PC-3 (cell line): ENCODE measurements at regions not wholly inside any gene's neighbourhood (a gene's known extent, or its start where the extent isn't known, plus 50 kb on each side); places are given as distances from the start of the nearest gene placed in this dataset.

Experiments
- EZH2 ChIP-seq: fragments of 300-600 bp; sonication (generic); IDR thresholded peaks from one replicate; pipeline ENCODE4 v1.6.1; 2017; ENCODE audit warnings: antibody characterized with exemption, mild to moderate bottlenecking, low read length; ENCODE audit not compliant: unreplicated experiment
- TF ChIP-seq, protein P1 (sequence below): fragments of 300-600 bp; sonication (generic); conservative IDR thresholded peaks from 2 replicates; pipeline ENCODE4 v1.5.1; 2017; ENCODE audit warnings: antibody characterized with exemption, low read depth, mild to moderate bottlenecking, low read length

GRCh38 chr1:115404911-115405310, 66.9 kb upstream of the NGF start:
- TF ChIP-seq, protein P1, sequence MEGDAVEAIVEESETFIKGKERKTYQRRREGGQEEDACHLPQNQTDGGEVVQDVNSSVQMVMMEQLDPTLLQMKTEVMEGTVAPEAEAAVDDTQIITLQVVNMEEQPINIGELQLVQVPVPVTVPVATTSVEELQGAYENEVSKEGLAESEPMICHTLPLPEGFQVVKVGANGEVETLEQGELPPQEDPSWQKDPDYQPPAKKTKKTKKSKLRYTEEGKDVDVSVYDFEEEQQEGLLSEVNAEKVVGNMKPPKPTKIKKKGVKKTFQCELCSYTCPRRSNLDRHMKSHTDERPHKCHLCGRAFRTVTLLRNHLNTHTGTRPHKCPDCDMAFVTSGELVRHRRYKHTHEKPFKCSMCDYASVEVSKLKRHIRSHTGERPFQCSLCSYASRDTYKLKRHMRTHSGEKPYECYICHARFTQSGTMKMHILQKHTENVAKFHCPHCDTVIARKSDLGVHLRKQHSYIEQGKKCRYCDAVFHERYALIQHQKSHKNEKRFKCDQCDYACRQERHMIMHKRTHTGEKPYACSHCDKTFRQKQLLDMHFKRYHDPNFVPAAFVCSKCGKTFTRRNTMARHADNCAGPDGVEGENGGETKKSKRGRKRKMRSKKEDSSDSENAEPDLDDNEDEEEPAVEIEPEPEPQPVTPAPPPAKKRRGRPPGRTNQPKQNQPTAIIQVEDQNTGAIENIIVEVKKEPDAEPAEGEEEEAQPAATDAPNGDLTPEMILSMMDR: no peak
- no peak for TF ChIP-seq EZH2
